Neural crest cell (in vitro differentiated cells): ENCODE measurements at regions not wholly inside any gene's neighbourhood (a gene's known extent, or its start where the extent isn't known, plus 50 kb on each side); places are given as distances from the start of the nearest gene placed in this dataset.

Source experiments
- DNase-seq: peaks from one replicate; pipeline ENCODE4 v3.0.0; 2021; ENCODE audit warnings: low read depth, mixed read lengths, low spot score
- H3K27ac Mint-ChIP-seq: one replicate; pipeline ENCODE4 v1.8.0; 2021; ENCODE audit warnings: mild to moderate bottlenecking, mixed read lengths; ENCODE audit not compliant: unreplicated experiment
- H3K27me3 Mint-ChIP-seq: 2 replicates; pipeline ENCODE4 v1.8.0; 2021; ENCODE audit warnings: low read depth, mild to moderate bottlenecking, mixed read lengths
- H3K36me3 Mint-ChIP-seq: 2 replicates; pipeline ENCODE4 v1.8.0; 2021; ENCODE audit warnings: low read depth, mild to moderate bottlenecking, mixed read lengths
- H3K4me1 Mint-ChIP-seq: 2 replicates; pipeline ENCODE4 v1.8.0; 2021; ENCODE audit warnings: mixed read lengths
- H3K4me3 Mint-ChIP-seq: one replicate; pipeline ENCODE4 v1.8.0; 2021; ENCODE audit warnings: mild to moderate bottlenecking, mixed read lengths
- H3K9me3 Mint-ChIP-seq: 2 replicates; pipeline ENCODE4 v1.8.0; 2021; ENCODE audit warnings: mixed read lengths
- CTCF ChIP-seq: fragments of 200-600 bp; sonication (generic); conservative IDR thresholded peaks from 2 replicates; pipeline ENCODE4 v1.5.0; 2021; ENCODE audit warnings: antibody characterized with exemption, mild to moderate bottlenecking

- TF ChIP-seq CTCF, result no peak
- Mint-ChIP-seq H3K9me3 (peaks cover 7% of the 10 kb centered on the region), H3K4me3 (no peak overlapping the region), H3K27me3 (no peaks in the 10 kb centered on the region), H3K4me1 (no peaks in the 10 kb centered on the region), H3K27ac (no peak overlapping the region), H3K36me3 (no peaks in the 10 kb centered on the region)
- DNase-seq, result no peak
These were observed 344.2 kb downstream of the OLFM3 start for GRCh38 chr1:101652484-101652883.

GRCh38 chr1:101653482-101653946 is 343.2 kb downstream of the OLFM3 start:
- peak; percentile 47 for TF ChIP-seq CTCF
- no peaks in the 10 kb centered on the region for H3K4me1 Mint-ChIP-seq
- no peaks in the 10 kb centered on the region for H3K36me3 Mint-ChIP-seq
- no peak overlapping the region for H3K27ac Mint-ChIP-seq
- no peaks in the 10 kb centered on the region for H3K27me3 Mint-ChIP-seq
- no peak overlapping the region for H3K4me3 Mint-ChIP-seq
- no peak for DNase-seq
- peaks cover 7% of the 10 kb centered on the region for H3K9me3 Mint-ChIP-seq

GRCh38 chr1:101664726-101665125 is 332.0 kb downstream of the OLFM3 start:
- TF ChIP-seq CTCF, result no peak
- Mint-ChIP-seq H3K27me3 (no peaks in the 10 kb centered on the region), H3K9me3 (peaks cover 8% of the 10 kb centered on the region), H3K27ac (peak overlapping the region; percentile 3), H3K4me1 (no peaks in the 10 kb centered on the region), H3K36me3 (peaks cover 3% of the 10 kb centered on the region), H3K4me3 (no peak overlapping the region)
- DNase-seq, result no peak

DNA sequence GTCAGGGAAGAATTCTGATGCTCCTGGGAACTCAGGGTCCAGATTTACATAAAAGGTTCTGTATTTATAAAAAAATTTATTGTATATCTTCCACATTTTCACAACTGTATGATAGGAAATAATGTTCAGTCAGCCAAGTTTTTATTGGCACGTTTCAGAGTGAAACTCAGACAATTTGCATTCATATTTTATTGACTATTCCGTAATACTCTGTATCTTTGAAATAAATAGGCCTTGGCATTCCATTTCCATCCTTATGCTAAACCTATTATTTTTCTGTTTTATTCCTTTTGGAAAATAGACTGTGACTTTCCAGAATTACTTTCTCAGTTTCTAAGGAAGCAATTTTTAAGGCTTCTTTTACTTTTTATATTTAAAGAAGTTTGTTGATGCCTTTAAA is 329.0 kb downstream of the OLFM3 start:
- peaks cover 3% of the 10 kb centered on the region for H3K36me3 Mint-ChIP-seq
- H3K27ac Mint-ChIP-seq, result no peak overlapping the region
- H3K9me3 Mint-ChIP-seq, result peaks cover 4% of the 10 kb centered on the region
- TF ChIP-seq CTCF, result no peak
- H3K4me3 Mint-ChIP-seq, result no peak overlapping the region
- H3K4me1 Mint-ChIP-seq, result no peaks in the 10 kb centered on the region
- H3K27me3 Mint-ChIP-seq, result no peaks in the 10 kb centered on the region
- DNase-seq, result no peak

GRCh38 chr1:101683136-101683535 is 313.6 kb downstream of the OLFM3 start:
- Mint-ChIP-seq H3K27ac (no peak overlapping the region), H3K9me3 (no peaks in the 10 kb centered on the region), H3K27me3 (no peaks in the 10 kb centered on the region), H3K4me1 (no peaks in the 10 kb centered on the region), H3K4me3 (no peak overlapping the region), H3K36me3 (no peaks in the 10 kb centered on the region)
- TF ChIP-seq CTCF, result no peak
- no peak for DNase-seq

DNA sequence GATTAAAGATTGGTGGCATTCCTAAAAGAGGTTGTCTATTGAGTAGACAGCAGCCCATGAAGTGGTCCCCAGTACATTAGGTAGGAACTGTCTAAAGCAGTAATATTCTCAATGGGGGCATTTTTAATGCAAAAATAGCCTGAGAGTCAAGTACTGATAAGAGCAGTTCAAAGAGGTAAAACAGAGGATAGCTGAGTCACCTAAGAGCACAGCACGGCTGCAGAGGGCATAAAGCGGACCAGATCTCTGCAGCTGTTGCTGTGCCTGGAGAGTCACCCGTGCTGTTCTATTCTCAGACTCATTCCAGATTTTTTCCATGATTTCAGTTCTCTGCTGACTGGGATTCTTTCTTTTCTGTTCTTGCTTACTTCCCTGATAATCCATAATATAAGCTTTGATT is 313.2 kb downstream of the OLFM3 start:
- H3K9me3 Mint-ChIP-seq, result no peaks in the 10 kb centered on the region
- no peaks in the 10 kb centered on the region for H3K4me1 Mint-ChIP-seq
- no peaks in the 10 kb centered on the region for H3K36me3 Mint-ChIP-seq
- H3K27ac Mint-ChIP-seq, result no peak overlapping the region
- H3K4me3 Mint-ChIP-seq, result no peak overlapping the region
- TF ChIP-seq CTCF, result no peak
- DNase-seq, result no peak
- no peaks in the 10 kb centered on the region for H3K27me3 Mint-ChIP-seq
